Neural cell (in vitro differentiated cells): ENCODE measurements at regions not wholly inside any gene's neighbourhood (a gene's known extent, or its start where the extent isn't known, plus 50 kb on each side); places are given as distances from the start of the nearest gene placed in this dataset.

Experiments
- H2AFZ ChIP-seq: fragments of 200-600, 300-800 bp; sonication (generic), shearing (Covaris generic); 2 replicates; pipeline ENCODE4 v1.6.0; 2014; ENCODE audit warnings: low read depth, mild to moderate bottlenecking, antibody characterized with exemption, low read length, moderate library complexity
- H3F3A ChIP-seq: fragments of 200-600 bp; shearing (Covaris generic); 2 replicates; pipeline ENCODE4 v1.6.1; 2016; ENCODE audit warnings: mild to moderate bottlenecking, moderate library complexity, mixed read lengths, antibody characterized with exemption, low read length; ENCODE audit not compliant: insufficient read depth, poor library complexity, severe bottlenecking
- H3K27ac ChIP-seq: fragments of 200-600, 300-800 bp; sonication (generic), shearing (Covaris generic); 2 replicates; pipeline ENCODE4 v1.5.1; 2014; ENCODE audit warnings: mild to moderate bottlenecking, low read length, moderate library complexity
- H3K27me3 ChIP-seq: fragments of 300-800, 200-600 bp; sonication (generic), shearing (Covaris generic); 2 replicates; pipeline ENCODE4 v1.6.0; 2014; ENCODE audit warnings: mild to moderate bottlenecking, low read depth, low read length, moderate library complexity; ENCODE audit not compliant: insufficient read depth
- H3K36me3 ChIP-seq: fragments of 300-800, 200-600 bp; sonication (generic), shearing (Covaris generic); 2 replicates; pipeline ENCODE4 v1.5.1; 2014; ENCODE audit warnings: mild to moderate bottlenecking, antibody characterized with exemption, low read length, moderate library complexity; ENCODE audit not compliant: insufficient read depth
- H3K4me2 ChIP-seq: fragments of 300-800, 200-600 bp; sonication (generic), shearing (Covaris generic); 2 replicates; pipeline ENCODE4 v1.6.0; 2014; ENCODE audit warnings: mild to moderate bottlenecking, low read length
- H3K4me3 ChIP-seq: fragments of 300-800, 200-600 bp; sonication (generic), shearing (Covaris generic); 2 replicates; pipeline ENCODE4 v1.5.1; 2014; ENCODE audit warnings: mild to moderate bottlenecking, low read length, moderate library complexity
- H3K79me2 ChIP-seq: fragments of 200-600 bp; shearing (Covaris generic); replicated peaks from 2 replicates; pipeline ENCODE4 v1.6.0; 2014; ENCODE audit warnings: mild to moderate bottlenecking, low read length, moderate library complexity; ENCODE audit not compliant: insufficient read depth
- H3K9ac ChIP-seq: fragments of 300-800, 200-600 bp; sonication (generic), shearing (Covaris generic); 2 replicates; pipeline ENCODE4 v1.6.1; 2016; ENCODE audit warnings: mild to moderate bottlenecking, low read length, mixed read lengths
- H3K9me2 ChIP-seq: fragments of 200-600 bp; shearing (Covaris generic); 2 replicates; pipeline ENCODE4 v1.6.1; 2016; ENCODE audit warnings: mild to moderate bottlenecking, low read length, mixed read lengths; ENCODE audit not compliant: insufficient read depth
- H3K9me3 ChIP-seq: fragments of 200-600, 300-800 bp; sonication (generic), shearing (Covaris generic); 2 replicates; pipeline ENCODE4 v1.6.1; 2016; ENCODE audit warnings: mild to moderate bottlenecking, mixed run types, low read length, moderate library complexity, mixed read lengths
- H4K20me1 ChIP-seq: fragments of 200-600 bp; shearing (Covaris generic); 2 replicates; pipeline ENCODE4 v1.6.1; 2016; ENCODE audit warnings: mild to moderate bottlenecking, mixed run types; ENCODE audit not compliant: insufficient read depth
- CTCF ChIP-seq: fragments of 450-650 bp; IDR thresholded peaks from 2 replicates; pipeline ENCODE4 v1.5.1; 2014; ENCODE audit warnings: antibody characterized with exemption, mild to moderate bottlenecking, moderate library complexity; ENCODE audit not compliant: poor library complexity, severe bottlenecking
- EP300 ChIP-seq: fragments of 450-650 bp; conservative IDR thresholded peaks from 2 replicates; pipeline ENCODE4 v1.6.1; 2014; ENCODE audit warnings: antibody characterized with exemption, mild to moderate bottlenecking, moderate library complexity; ENCODE audit not compliant: poor library complexity, severe bottlenecking
- EZH2 ChIP-seq: fragments of 200-600, 300-800 bp; shearing (Covaris generic), sonication (generic); IDR thresholded peaks from 2 replicates; pipeline ENCODE4 v1.6.1; 2014; ENCODE audit warnings: antibody characterized with exemption, low read length, borderline replicate concordance, mild to moderate bottlenecking; ENCODE audit not compliant: insufficient read depth, poor library complexity, severe bottlenecking
- MXI1 ChIP-seq: fragments of 450-650 bp; conservative IDR thresholded peaks from 2 replicates; pipeline ENCODE4 v1.6.1; 2014; ENCODE audit warnings: antibody characterized with exemption, mild to moderate bottlenecking; ENCODE audit not compliant: poor library complexity, severe bottlenecking
- POLR2AphosphoS5 ChIP-seq: IDR thresholded peaks from 2 replicates; pipeline ENCODE4 v1.6.1; 2012
- RAD21 ChIP-seq: fragments of 450-650 bp; conservative IDR thresholded peaks from 2 replicates; pipeline ENCODE4 v1.6.1; 2014; ENCODE audit warnings: antibody characterized with exemption, mild to moderate bottlenecking, moderate library complexity
- REST ChIP-seq: IDR thresholded peaks from 2 replicates; pipeline ENCODE4 v1.6.1; 2012; ENCODE audit warnings: borderline replicate concordance
- SMC3 ChIP-seq: fragments of 450-650 bp; conservative IDR thresholded peaks from 2 replicates; pipeline ENCODE4 v1.6.1; 2014; ENCODE audit warnings: antibody characterized with exemption, mild to moderate bottlenecking, moderate library complexity; ENCODE audit not compliant: poor library complexity
- TAF1 ChIP-seq: IDR thresholded peaks from 2 replicates; pipeline ENCODE4 v1.6.1; 2012; ENCODE audit warnings: low read depth

- Histone ChIP-seq H3K9me3 (no peaks in the 10 kb centered on the region), H3K9me2 (no peaks in the 10 kb centered on the region), H3K27me3 (peaks cover 8% of the 10 kb centered on the region), H2AFZ (no peak overlapping the region), H3K4me3 (no peak overlapping the region), H3K9ac (no peak overlapping the region), H3K79me2 (no peaks in the 10 kb centered on the region), H3K4me2 (no peak overlapping the region), H3K27ac (no peak overlapping the region), H3F3A (no peaks in the 10 kb centered on the region), H3K36me3 (no peaks in the 10 kb centered on the region), H4K20me1 (no peaks in the 10 kb centered on the region)
- TF ChIP-seq SMC3 (no peak), EP300 (no peak), EZH2 (no peak), MXI1 (no peak), TAF1 (no peak), CTCF (no peak), RAD21 (no peak), REST (no peak), POLR2AphosphoS5 (no peak)
Observed at GRCh38 chr12:132392389-132393244, 63.2 kb upstream of the GALNT9 start.

- H3K27me3 ChIP-seq: peaks cover 18% of the 10 kb centered on the region
- no peak overlapping the region for H3K4me3 ChIP-seq
- H3K9ac ChIP-seq: no peak overlapping the region
Observed at GRCh38 chr12:132391326-132392041, 62.1 kb upstream of the GALNT9 start.

More at GRCh38 chr12:132391326-132392041, 62.1 kb upstream of the GALNT9 start:
- Histone ChIP-seq H3K36me3 (no peaks in the 10 kb centered on the region), H3K9me2 (no peaks in the 10 kb centered on the region), H3F3A (no peaks in the 10 kb centered on the region), H3K79me2 (no peaks in the 10 kb centered on the region), H3K4me2 (no peak overlapping the region), H3K27ac (no peak overlapping the region), H4K20me1 (no peaks in the 10 kb centered on the region), H3K9me3 (no peaks in the 10 kb centered on the region), H2AFZ (no peak overlapping the region)
- TF ChIP-seq MXI1 (no peak), EP300 (no peak), TAF1 (no peak), REST (no peak), RAD21 (no peak), EZH2 (no peak), CTCF (no peak), POLR2AphosphoS5 (no peak), SMC3 (no peak)
